ENCODE measurements at regions not wholly inside any gene's neighbourhood (a gene's known extent, or its start where the extent isn't known, plus 50 kb on each side); places are given as distances from the start of the nearest gene placed in this dataset.

GRCh38 chr1:219385787-219386427 is 212.2 kb downstream of the LYPLAL1 start:
- peak; percentile 39 for DNase-seq (ENCODE audit: low spot score)
- ChIA-PET CTCF (ENCODE audit: unreplicated experiment) (no interaction called here), POLR2A (interaction anchor here (0.5 to 1.4 kb wide), 3 partner anchors 10 to 398 kb away, joined by 3 to 4 read pairs (median 3); no protein-coding TSS in a partner anchor)

GRCh38 chr1:219383281-219383680 is 209.6 kb downstream of the LYPLAL1 start:
- Histone ChIP-seq H3K4me1 (ENCODE audit: insufficient read depth, low read length, poor library complexity, severe bottlenecking) (no peaks in the 10 kb centered on the region), H3K9me2 (ENCODE audit: insufficient read depth, low read length) (no peaks in the 10 kb centered on the region), H4K20me1 (ENCODE audit: insufficient read depth, low read length) (no peaks in the 10 kb centered on the region), H3K4me2 (ENCODE audit: low read length) (no peak overlapping the region), H3K79me2 (ENCODE audit: insufficient read depth, low read depth, low read length) (no peaks in the 10 kb centered on the region), H3K36me3 (ENCODE audit: insufficient read depth, low read length) (no peaks in the 10 kb centered on the region), H2AFZ (ENCODE audit: low read length) (no peak overlapping the region), H3K9me3 (ENCODE audit: low read length) (no peaks in the 10 kb centered on the region), H3K27ac (ENCODE audit: low read depth, low read length, poor library complexity, severe bottlenecking) (no peak overlapping the region), H3K4me3 (ENCODE audit: low read depth, low read length, poor library complexity, severe bottlenecking) (no peak overlapping the region)
- intact Hi-C loops (cut with micrococcal nuclease; ENCODE audit: unreplicated experiment), result no loop called here
- ChIA-PET CTCF (ENCODE audit: unreplicated experiment) (no interaction called here), POLR2A (no interaction called here)
- BruUV-seq (replicated peaks), result no TSS peak
- no peak for TF ChIP-seq CTCF (conservative IDR thresholded peaks at IDR 0.05; ENCODE audit: low read length)
- TF ChIP-seq EZH2phosphoT487 (IDR thresholded peaks at IDR 0.05; ENCODE audit: borderline replicate concordance, low read depth, low read length), result no peak
- DNase-seq (ENCODE audit: low spot score), result no peak

More at GRCh38 chr1:219385787-219386427, 212.2 kb downstream of the LYPLAL1 start:
- Histone ChIP-seq H3K27ac (ENCODE audit: low read depth, low read length, poor library complexity, severe bottlenecking) (no peak overlapping the region), H3K4me3 (ENCODE audit: low read depth, low read length, poor library complexity, severe bottlenecking) (no peak overlapping the region), H2AFZ (ENCODE audit: low read length) (no peak overlapping the region), H4K20me1 (ENCODE audit: insufficient read depth, low read length) (no peaks in the 10 kb centered on the region), H3K79me2 (ENCODE audit: insufficient read depth, low read depth, low read length) (no peaks in the 10 kb centered on the region), H3K9me2 (ENCODE audit: insufficient read depth, low read length) (no peaks in the 10 kb centered on the region), H3K4me2 (ENCODE audit: low read length) (no peak overlapping the region), H3K36me3 (ENCODE audit: insufficient read depth, low read length) (no peaks in the 10 kb centered on the region), H3K9me3 (ENCODE audit: low read length) (no peaks in the 10 kb centered on the region), H3K4me1 (ENCODE audit: insufficient read depth, low read length, poor library complexity, severe bottlenecking) (no peaks in the 10 kb centered on the region)
- intact Hi-C loops (cut with micrococcal nuclease; ENCODE audit: unreplicated experiment), result no loop called here
- TF ChIP-seq CTCF (conservative IDR thresholded peaks at IDR 0.05; ENCODE audit: low read length) (peak; percentile 81), EZH2phosphoT487 (IDR thresholded peaks at IDR 0.05; ENCODE audit: borderline replicate concordance, low read depth, low read length) (no peak)
- BruUV-seq (replicated peaks), result no TSS peak

- Histone ChIP-seq H3K79me2 (ENCODE audit: insufficient read depth, low read depth, low read length) (no peaks in the 10 kb centered on the region), H3K4me2 (ENCODE audit: low read length) (no peak overlapping the region), H3K27ac (ENCODE audit: low read depth, low read length, poor library complexity, severe bottlenecking) (no peak overlapping the region), H3K4me1 (ENCODE audit: insufficient read depth, low read length, poor library complexity, severe bottlenecking) (no peaks in the 10 kb centered on the region), H4K20me1 (ENCODE audit: insufficient read depth, low read length) (no peaks in the 10 kb centered on the region), H3K9me2 (ENCODE audit: insufficient read depth, low read length) (no peaks in the 10 kb centered on the region), H2AFZ (ENCODE audit: low read length) (no peak overlapping the region), H3K4me3 (ENCODE audit: low read depth, low read length, poor library complexity, severe bottlenecking) (no peak overlapping the region), H3K36me3 (ENCODE audit: insufficient read depth, low read length) (no peaks in the 10 kb centered on the region), H3K9me3 (ENCODE audit: low read length) (no peaks in the 10 kb centered on the region)
- CTCF ChIA-PET (ENCODE audit: unreplicated experiment), result no interaction called here
- POLR2A ChIA-PET, result no interaction called here
- no peak for DNase-seq (ENCODE audit: low spot score)
- TF ChIP-seq EZH2phosphoT487 (IDR thresholded peaks at IDR 0.05; ENCODE audit: borderline replicate concordance, low read depth, low read length) (no peak), CTCF (conservative IDR thresholded peaks at IDR 0.05; ENCODE audit: low read length) (no peak)
- intact Hi-C loops (cut with micrococcal nuclease; ENCODE audit: unreplicated experiment), result no loop called here
- no TSS peak for BruUV-seq (replicated peaks)
These were observed 207.7 kb downstream of the LYPLAL1 start for GRCh38 chr1:219381396-219381795.
